GM19035 (cell line): ENCODE measurements at regions not wholly inside any gene's neighbourhood (a gene's known extent, or its start where the extent isn't known, plus 50 kb on each side); places are given as distances from the start of the nearest gene placed in this dataset.

Experiments
- ATAC-seq: cut with Tn5 transposase; IDR thresholded peaks from one replicate; pipeline ENCODE4 v1.9.1; 2021; ENCODE audit not compliant: unreplicated experiment

DNA sequence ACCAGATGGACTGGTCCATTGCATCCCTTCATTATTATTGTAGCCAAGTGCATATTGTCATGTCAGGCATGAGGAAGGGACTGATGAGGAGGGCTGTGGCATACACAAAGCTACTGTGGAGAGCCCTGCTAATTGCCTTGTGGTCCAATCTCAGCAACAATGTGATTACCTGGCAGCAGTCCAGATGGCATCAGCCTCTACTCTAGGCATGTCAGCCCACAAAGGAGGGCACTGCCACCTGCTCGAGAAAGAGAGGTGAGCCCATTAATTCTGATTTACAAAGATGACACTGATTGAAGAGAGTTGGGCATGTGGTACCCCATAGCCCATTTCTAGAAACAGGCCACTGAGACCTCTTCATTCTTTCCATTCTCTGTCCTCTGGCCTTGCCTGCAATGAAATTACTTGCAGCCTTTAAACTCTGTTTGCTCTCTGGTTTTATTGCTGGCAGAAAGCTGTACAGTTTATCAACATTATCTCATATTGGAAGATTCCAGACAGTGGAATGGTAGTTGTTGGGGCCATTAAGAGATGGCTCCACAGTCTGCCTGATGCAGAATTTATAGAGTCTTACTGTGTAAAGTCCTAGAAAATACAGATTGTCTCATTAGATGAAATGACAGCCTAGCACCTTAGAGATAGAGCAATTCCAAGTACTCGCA is 307.7 kb downstream of the ARPP21 start:
- no peak for ATAC-seq

DNA sequence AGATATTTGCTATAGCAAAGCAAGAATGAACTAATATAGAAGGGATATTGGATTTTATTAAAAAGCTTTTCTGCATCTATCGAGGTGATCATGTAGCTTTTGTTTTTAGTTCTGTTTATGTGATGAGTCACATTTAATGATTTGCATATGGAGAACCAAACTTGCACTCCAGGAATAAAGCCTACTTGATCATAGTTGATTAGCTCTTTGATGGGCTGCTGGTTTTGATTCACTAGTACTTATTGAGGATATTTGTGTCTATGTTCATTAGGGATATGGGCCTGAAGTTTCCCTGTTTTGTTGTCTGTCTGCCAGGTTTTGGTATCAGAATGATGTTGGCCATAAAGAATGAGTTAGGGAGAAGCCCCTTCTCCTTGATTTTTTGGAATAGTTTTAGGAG is 310.7 kb downstream of the ARPP21 start:
- ATAC-seq = no peak

GRCh38 chr3:35954413-35954812 is 315.1 kb downstream of the ARPP21 start:
- no peak for ATAC-seq

GRCh38 chr3:35965908-35966307 is 326.6 kb downstream of the ARPP21 start:
- ATAC-seq = no peak

DNA sequence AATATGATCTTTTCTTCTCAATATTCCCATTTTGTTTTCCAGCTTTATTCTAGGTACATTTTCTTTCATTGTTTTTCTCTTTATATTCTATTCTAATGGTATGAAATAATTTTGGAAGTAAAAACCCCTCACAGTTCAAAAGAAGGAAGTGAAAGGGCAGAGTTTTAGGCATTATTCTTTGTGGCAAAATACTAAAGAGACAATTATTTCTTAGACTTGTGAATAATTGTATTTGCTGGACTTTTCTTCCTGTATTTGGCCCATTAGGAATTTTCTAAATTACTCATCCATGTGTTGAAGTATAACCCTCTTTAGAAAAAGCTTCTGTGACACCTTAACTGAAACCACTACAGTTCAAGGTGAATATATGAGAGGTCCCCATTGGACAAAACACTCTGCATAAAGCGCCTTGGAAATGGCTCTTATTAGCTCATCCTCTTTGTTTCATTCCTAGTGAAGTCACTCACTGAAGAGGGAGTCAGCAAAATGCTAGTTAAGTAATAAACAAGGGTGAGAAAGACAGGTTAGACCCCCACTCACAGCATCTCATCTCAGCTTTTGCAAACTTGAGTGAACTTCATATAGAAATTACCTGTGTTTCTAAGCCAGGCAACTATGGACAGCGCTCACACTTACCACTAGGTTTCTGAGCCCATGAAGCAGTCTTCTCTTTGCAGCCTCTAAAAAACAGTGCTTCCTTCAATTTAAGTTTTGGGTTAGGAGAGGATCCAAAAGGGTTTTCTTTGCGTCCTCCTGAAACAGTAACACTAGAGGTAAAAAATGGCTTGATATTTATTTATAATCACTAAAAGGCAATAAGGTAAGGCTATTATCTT is 327.5 kb downstream of the ARPP21 start:
- ATAC-seq = no peak

DNA sequence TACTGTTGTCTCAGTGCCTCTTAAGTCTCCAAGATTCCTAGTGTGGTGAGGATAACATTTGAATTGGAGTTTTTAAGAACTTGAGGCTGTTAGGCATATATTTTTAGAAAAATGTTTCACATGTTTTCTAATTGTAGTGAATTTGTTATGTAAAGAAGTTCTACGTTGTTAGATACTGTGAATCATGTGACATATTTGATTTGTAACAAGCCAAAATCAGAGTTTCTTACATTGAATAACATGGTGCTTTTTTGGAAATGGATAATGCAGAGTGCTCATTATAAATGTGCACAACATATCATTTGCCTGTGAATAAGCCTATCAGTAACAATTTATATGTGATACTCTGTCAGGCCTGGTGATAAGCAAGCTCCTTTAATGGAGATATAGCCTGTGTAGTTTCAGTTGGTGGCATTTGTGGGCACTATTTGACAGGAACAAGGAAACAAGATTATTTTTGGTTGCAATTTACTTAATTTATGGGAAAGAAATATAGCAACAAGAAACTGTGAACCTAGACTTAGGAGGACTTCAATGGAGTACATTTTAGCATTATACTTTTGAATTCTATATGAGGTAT is 328.8 kb downstream of the ARPP21 start:
- no peak for ATAC-seq

DNA sequence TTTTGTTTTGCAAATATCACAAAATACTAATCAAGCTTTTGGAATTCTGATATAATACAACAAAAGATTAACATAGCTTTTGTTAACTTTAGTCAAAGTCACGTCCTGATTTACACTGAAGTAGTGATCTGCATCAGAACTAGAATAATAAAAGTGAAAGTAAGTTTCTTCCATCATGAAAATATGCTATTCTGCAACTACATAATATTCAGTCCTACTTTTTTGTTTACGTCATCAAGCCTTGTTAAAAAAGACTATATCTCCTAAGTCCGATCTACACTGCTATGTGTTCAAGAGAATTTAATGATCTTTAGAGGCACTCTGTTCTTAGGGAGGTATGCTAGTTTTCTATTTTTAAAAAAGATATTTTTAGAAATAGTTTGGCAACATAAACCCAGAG is 330.1 kb downstream of the ARPP21 start:
- no peak for ATAC-seq

DNA sequence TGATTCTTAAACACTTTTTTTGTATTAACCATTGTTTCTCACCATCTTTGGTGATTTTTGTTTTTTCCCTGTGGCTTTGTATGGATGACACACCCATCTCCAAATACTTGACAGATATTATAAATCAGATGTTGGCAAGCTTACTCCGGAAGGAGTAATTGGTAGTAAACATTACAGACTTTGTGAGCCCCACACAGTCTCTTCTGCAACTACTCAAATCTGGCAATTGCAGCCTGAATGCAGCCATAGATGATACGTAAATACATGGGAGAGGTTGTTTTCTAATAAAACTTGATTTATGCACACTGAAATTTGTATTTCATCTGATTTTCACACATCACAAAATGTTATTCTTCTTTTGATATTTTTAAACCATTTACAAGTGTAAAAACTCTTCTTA is 331.5 kb downstream of the ARPP21 start:
- ATAC-seq = no peak

GRCh38 chr3:35971686-35972085 is 332.4 kb downstream of the ARPP21 start:
- ATAC-seq = no peak

DNA sequence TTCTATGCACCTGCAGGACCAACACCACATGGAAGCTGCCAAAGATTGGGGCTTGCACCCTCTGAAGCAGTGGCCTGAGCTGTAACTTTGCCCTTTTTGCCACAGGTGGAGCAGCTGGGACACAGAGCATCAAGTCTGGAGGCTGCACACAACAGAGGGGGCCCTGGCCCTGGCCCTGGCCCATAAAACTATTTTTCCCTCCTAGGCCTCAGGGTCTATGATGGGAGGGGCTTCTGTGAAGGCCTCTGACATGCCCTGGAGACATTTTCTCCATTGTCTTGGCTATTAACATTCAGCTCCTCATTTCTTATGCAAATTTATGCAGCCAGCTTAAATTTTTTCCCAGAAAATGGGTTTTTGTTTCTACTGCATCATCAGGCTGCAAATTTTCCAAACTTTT is 335.5 kb downstream of the ARPP21 start:
- no peak for ATAC-seq

- no peak for ATAC-seq
Observed at GRCh38 chr3:35986161-35986560, 346.8 kb downstream of the ARPP21 start.

- ATAC-seq = no peak
Observed at GRCh38 chr3:35987386-35987785, 348.1 kb downstream of the ARPP21 start.

- ATAC-seq = no peak
Observed at GRCh38 chr3:35992041-35992440, 352.7 kb downstream of the ARPP21 start.

DNA sequence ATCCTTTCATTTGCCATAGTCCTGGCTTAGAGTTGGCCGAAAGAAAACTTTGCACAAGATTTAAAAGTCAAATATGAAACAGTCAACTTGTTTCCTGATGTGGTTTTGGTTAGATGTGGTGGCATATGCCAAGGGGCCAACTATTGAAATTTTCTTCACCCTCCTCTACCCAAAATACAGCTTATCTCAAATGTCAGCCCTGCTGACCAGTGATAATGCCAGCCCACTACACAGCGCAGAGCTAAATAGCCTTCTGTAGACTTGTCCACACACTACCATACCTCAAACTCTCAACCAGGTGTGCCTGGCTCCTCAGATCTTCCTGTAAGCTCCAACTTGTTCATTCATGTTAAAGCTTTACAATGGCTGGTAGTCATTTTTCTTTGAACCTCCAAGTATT is 368.5 kb upstream of the STAC start:
- ATAC-seq = no peak

DNA sequence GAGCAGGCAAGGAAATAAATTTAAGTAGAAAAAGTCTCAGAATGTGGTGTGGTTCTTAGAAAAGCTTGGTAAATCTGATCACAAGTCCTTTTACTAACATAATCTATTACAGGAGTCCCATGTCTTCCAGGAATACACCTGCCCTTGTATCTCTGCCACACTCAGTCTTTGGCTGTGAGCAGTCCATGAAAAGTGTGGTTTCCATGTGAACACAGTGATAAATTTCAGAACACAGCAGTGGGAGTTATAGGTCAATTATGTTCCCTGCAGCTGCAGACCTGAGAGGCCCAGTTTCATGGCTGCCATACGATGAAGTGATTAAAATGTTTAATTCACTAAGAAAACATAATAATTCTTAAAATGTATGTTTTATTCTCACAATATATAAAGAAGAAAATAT is 366.9 kb upstream of the STAC start:
- no peak for ATAC-seq

DNA sequence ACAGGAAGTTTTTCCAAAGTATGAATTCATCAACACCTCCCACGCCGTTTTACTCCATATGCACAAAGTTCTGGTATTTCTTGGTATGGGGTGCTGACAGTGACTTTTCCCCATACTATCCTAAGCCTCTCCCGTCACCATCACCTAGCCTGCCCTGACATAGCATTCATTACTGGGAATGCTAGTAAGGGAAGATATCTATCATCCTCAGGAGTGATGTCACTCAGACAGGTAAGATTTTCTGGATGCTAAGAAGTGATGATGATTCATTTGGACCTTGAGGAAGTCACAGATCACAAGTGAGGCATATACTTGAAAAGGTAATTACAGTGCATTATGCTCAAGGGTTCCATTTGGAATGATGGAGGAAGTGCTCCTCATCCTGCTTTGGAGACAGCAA is 355.1 kb upstream of the STAC start:
- no peak for ATAC-seq

- ATAC-seq = no peak
Observed at GRCh38 chr3:36032180-36033047, 347.9 kb upstream of the STAC start.

GRCh38 chr3:36058404-36059030 is 321.8 kb upstream of the STAC start:
- no peak for ATAC-seq

DNA sequence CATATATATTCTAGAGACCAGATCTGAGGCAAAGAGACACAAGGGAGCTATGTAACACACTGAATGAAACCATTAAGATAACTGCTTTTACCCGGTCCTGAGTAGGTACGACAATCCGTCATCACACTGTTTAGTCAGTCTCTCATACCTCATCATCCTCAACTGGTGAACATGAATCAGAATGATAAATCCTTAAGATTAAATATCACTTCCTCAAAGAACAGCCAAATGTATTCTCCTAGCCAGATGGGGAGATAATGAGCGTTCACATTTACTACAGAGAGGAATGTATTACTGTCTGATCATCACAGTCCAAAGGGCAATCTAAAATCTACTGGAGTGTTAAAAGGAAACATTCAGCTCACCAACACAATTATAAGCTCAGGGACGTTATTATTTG is 319.4 kb upstream of the STAC start:
- ATAC-seq = no peak

GRCh38 chr3:36063992-36064391 is 316.3 kb upstream of the STAC start:
- ATAC-seq = no peak

DNA sequence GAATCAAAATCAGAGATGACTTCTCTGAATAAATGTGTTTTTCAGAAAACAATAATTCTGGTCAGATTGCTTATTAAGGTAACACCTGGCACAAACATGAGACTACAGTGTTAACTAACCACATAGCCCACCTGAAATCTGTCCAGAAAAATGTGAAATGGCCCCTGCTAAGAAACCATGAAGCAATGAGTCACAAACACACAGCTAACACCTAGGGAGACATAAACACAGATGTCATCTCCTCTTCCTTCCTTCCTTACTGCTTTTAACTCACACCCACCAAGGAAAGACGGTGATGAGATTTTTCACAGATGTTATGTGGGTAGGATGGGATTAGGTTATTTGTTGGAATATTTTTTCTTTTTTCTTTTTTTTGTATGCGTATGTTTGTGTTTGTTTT is 315.0 kb upstream of the STAC start:
- ATAC-seq = no peak
